ENCODE measurements at regions not wholly inside any gene's neighbourhood (a gene's known extent, or its start where the extent isn't known, plus 50 kb on each side); places are given as distances from the start of the nearest gene placed in this dataset.

DNA sequence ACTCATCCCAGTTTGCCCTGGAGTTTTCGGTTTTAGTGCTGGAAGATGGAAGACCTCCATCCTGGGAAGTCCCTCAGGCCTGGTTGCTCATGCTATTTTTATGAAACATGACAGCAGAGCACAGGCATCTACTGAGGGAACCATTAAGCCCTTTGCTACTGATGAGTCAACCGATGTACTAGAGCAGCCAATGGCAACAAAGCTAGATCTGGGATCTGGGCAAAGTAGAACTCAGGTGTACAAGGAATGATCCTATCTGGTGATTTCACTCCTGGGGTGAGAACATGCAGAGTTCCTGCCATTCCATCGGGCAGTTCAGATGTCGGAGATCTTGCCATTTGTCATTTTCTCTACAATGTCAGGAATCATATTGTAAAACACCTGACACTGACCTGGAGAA is 166.2 kb upstream of the NSMCE3 start:
- no peaks in the 10 kb centered on the region for H3K27me3 ChIP-seq (replicated peaks in 1 of 4; ENCODE audit: control insufficient read depth in 3 of 4, extremely low read depth in 1 of 4, insufficient read depth in 3 of 4, low read length in 3 of 4)
- no peak for TF ChIP-seq CBX8 (IDR thresholded peaks at IDR 0.05; ENCODE audit: borderline replicate concordance, low read depth, low read length)
- TF ChIP-seq RAD21 (IDR thresholded peaks at IDR 0.05 in 1 of 2, conservative IDR thresholded peaks at IDR 0.05 in 1 of 2; ENCODE audit: low read depth in 2 of 2, low read length in 2 of 2), result no peak
- TF ChIP-seq, protein P1, sequence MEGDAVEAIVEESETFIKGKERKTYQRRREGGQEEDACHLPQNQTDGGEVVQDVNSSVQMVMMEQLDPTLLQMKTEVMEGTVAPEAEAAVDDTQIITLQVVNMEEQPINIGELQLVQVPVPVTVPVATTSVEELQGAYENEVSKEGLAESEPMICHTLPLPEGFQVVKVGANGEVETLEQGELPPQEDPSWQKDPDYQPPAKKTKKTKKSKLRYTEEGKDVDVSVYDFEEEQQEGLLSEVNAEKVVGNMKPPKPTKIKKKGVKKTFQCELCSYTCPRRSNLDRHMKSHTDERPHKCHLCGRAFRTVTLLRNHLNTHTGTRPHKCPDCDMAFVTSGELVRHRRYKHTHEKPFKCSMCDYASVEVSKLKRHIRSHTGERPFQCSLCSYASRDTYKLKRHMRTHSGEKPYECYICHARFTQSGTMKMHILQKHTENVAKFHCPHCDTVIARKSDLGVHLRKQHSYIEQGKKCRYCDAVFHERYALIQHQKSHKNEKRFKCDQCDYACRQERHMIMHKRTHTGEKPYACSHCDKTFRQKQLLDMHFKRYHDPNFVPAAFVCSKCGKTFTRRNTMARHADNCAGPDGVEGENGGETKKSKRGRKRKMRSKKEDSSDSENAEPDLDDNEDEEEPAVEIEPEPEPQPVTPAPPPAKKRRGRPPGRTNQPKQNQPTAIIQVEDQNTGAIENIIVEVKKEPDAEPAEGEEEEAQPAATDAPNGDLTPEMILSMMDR (IDR thresholded peaks at IDR 0.05; ENCODE audit: control extremely low read depth in 1 of 3, insufficient read depth in 1 of 3, low read depth in 1 of 3, low read length in 3 of 3), result no peak
- no peak for TF ChIP-seq BRCA1 (IDR thresholded peaks at IDR 0.05; ENCODE audit: low read depth, low read length)

More for the DNA sequence above, 166.2 kb upstream of the NSMCE3 start:
- no peak overlapping the region for H3K4ac ChIP-seq (replicated peaks; ENCODE audit: insufficient read length, low read depth, low read length)
- 89% methylated on average over 4 of the region's 4 CpGs; no CpG with 5 or more reads in 1 of the 2 experiments for WGBS, 2 experiments (ENCODE audit: extremely low coverage in 1 of 2, insufficient coverage in 1 of 2, insufficient read length in 1 of 2, insufficient replicate concordance in 2 of 2, low coverage in 1 of 2, low lambda C conversion rate in 2 of 2, missing lambda C conversion rate in 1 of 2)
- H3K4me3 ChIP-seq (ENCODE audit: extremely low read depth in 1 of 4, insufficient read depth in 2 of 4, low read depth in 3 of 4, low read length in 4 of 4), result no peak overlapping the region
- CTCF ChIA-PET (ENCODE audit: partially characterized antibody), result interaction anchor here (1.1 kb wide), 1 partner anchor 30 kb away, joined by 3 read pairs; no protein-coding TSS in a partner anchor
- no peaks in the 10 kb centered on the region for H4K20me1 ChIP-seq (replicated peaks in 1 of 2; ENCODE audit: control insufficient read depth in 1 of 2, insufficient read depth in 2 of 2, low read length in 2 of 2)
- no peak overlapping the region for H3K18ac ChIP-seq (ENCODE audit: extremely low read depth, low read length)
- no peak overlapping the region for H2BK12ac ChIP-seq (ENCODE audit: low read depth, low read length)
- no peak overlapping the region for H2AK5ac ChIP-seq (ENCODE audit: low read depth, low read length)
- no peak overlapping the region for H3K4me2 ChIP-seq (ENCODE audit: insufficient read depth in 1 of 2, low read depth in 2 of 2, low read length in 2 of 2)
- peaks cover 4% of the 10 kb centered on the region for H3K79me1 ChIP-seq (ENCODE audit: low read depth, low read length)
- H3K9ac ChIP-seq (replicated peaks in 1 of 4; ENCODE audit: extremely low read depth in 1 of 4, low read depth in 3 of 4, low read length in 3 of 4), result no peak overlapping the region
- no peak overlapping the region for H3K56ac ChIP-seq (replicated peaks; ENCODE audit: insufficient read length, low read depth, low read length)
- H4K5ac ChIP-seq (ENCODE audit: insufficient read length, low read depth, low read length), result no peak overlapping the region
- H3K4me1 ChIP-seq (replicated peaks in 1 of 4; ENCODE audit: control insufficient read depth in 3 of 4, insufficient read depth in 4 of 4, low read length in 3 of 4), result peaks cover 0 to 7% (median 3%) of the 10 kb centered on the region in 4 experiments; a peak in 4 of 7 replicates
- H3K9me3 ChIP-seq (ENCODE audit: insufficient read depth in 2 of 2, low read depth in 1 of 2, low read length in 1 of 2), result no peaks in the 10 kb centered on the region
- H3K79me2 ChIP-seq (ENCODE audit: control insufficient read depth in 1 of 2, insufficient read depth in 2 of 2, low read length in 2 of 2), result no peaks in the 10 kb centered on the region
- H4K91ac ChIP-seq (replicated peaks; ENCODE audit: insufficient read length, low read length), result no peak overlapping the region
- no peak overlapping the region for H3K27ac ChIP-seq (ENCODE audit: low read depth, low read length)
- H2BK15ac ChIP-seq (ENCODE audit: low read length), result no peak overlapping the region
- no peak overlapping the region for H2BK5ac ChIP-seq (ENCODE audit: low read depth, low read length)
- H3K36me3 ChIP-seq (ENCODE audit: control insufficient read depth in 2 of 4, insufficient read depth in 4 of 4, low read length in 3 of 4), result no peaks in the 10 kb centered on the region
- H4K8ac ChIP-seq (ENCODE audit: extremely low read depth, insufficient read depth, low read length), result no peak overlapping the region
- no peaks in the 10 kb centered on the region for H3K23me2 ChIP-seq (ENCODE audit: low read depth, low read length)
- H2BK120ac ChIP-seq (replicated peaks; ENCODE audit: low read depth, low read length), result no peak overlapping the region
- POLR2A ChIA-PET (ENCODE audit: partially characterized antibody), result no interaction called here
- H2BK20ac ChIP-seq (ENCODE audit: low read length), result no peak overlapping the region
- FAIRE-seq (no peak), DNase-seq (ENCODE audit: low read depth in 1 of 2, low spot score in 2 of 2) (no peak)
- H2AFZ ChIP-seq (ENCODE audit: low read length), result no peak overlapping the region
- no peak overlapping the region for H3K23ac ChIP-seq (ENCODE audit: insufficient read length)
- H3K14ac ChIP-seq (ENCODE audit: insufficient read length), result no peak overlapping the region

All from H1 (cell line).